Left ventricle myocardium inferior (tissue), 1 donor: ENCODE measurements at regions not wholly inside any gene's neighbourhood (a gene's known extent, or its start where the extent isn't known, plus 50 kb on each side); places are given as distances from the start of the nearest gene placed in this dataset.

Experiments
- DNase-seq: peaks from one replicate; pipeline ENCODE4 v3.0.0-alpha.2; 2020
- H3K27ac ChIP-seq: fragments of 200-600 bp; replicated peaks from 2 replicates; pipeline ENCODE4 v1.8.0; 2021
- H3K27me3 ChIP-seq: fragments of 200-600 bp; 2 replicates; pipeline ENCODE4 v1.8.0; 2021; ENCODE audit warnings: low read depth
- H3K36me3 ChIP-seq: fragments of 200-600 bp; 2 replicates; pipeline ENCODE4 v1.8.0; 2021
- H3K4me1 ChIP-seq: fragments of 200-600 bp; 2 replicates; pipeline ENCODE4 v1.8.0; 2021
- H3K4me3 ChIP-seq: fragments of 200-600 bp; 2 replicates; pipeline ENCODE4 v1.8.0; 2021; ENCODE audit warnings: mild to moderate bottlenecking, moderate library complexity
- H3K9me3 ChIP-seq: fragments of 200-600 bp; replicated peaks from 2 replicates; pipeline ENCODE4 v1.8.0; 2021
- CTCF ChIP-seq: fragments of 200-600 bp; IDR thresholded peaks from 2 replicates; pipeline ENCODE4 v1.8.0; 2021; ENCODE audit warnings: antibody characterized with exemption, mild to moderate bottlenecking, borderline replicate concordance
- intact Hi-C: fragments of 100-400 bp; cut with micrococcal nuclease; formaldehyde crosslinking; loops from one replicate; pipeline ENCODE4 v1.11.0; 2022
- donor health status: DM: no; HTN: yes; CAD: no; lungs with severe emphysema.

GRCh38 chr12:11555743-11556625 is 93.5 kb upstream of the ETV6 start:
- no peak for DNase-seq
- no peak for TF ChIP-seq CTCF
- Histone ChIP-seq H3K4me1 (peaks cover 9% of the 10 kb centered on the region), H3K27me3 (peaks cover 17% of the 10 kb centered on the region), H3K4me3 (peak overlapping the region; percentile 38), H3K27ac (no peak overlapping the region), H3K9me3 (no peaks in the 10 kb centered on the region), H3K36me3 (no peaks in the 10 kb centered on the region)
- intact Hi-C loops: no loop called here

- Histone ChIP-seq H3K4me3 (peak overlapping the region; percentile 38), H3K4me1 (peaks cover 9% of the 10 kb centered on the region), H3K9me3 (no peaks in the 10 kb centered on the region), H3K27me3 (peaks cover 17% of the 10 kb centered on the region), H3K36me3 (no peaks in the 10 kb centered on the region), H3K27ac (no peak overlapping the region)
- intact Hi-C loops: no loop called here
- DNase-seq: no peak
- TF ChIP-seq CTCF: no peak
These were observed 92.8 kb upstream of the ETV6 start for GRCh38 chr12:11556682-11557081.

GRCh38 chr12:11559626-11560340 is 89.7 kb upstream of the ETV6 start:
- TF ChIP-seq CTCF: no peak
- H3K36me3 ChIP-seq: no peaks in the 10 kb centered on the region
- no peak for DNase-seq
- no peak overlapping the region for H3K4me3 ChIP-seq
- no peaks in the 10 kb centered on the region for H3K9me3 ChIP-seq
- H3K27me3 ChIP-seq: peaks cover 14% of the 10 kb centered on the region
- peaks cover 9% of the 10 kb centered on the region for H3K4me1 ChIP-seq
- intact Hi-C loops: no loop called here
- no peak overlapping the region for H3K27ac ChIP-seq

GRCh38 chr12:11561411-11561810 is 88.1 kb upstream of the ETV6 start:
- intact Hi-C loops: no loop called here
- Histone ChIP-seq H3K4me1 (peaks cover 5% of the 10 kb centered on the region), H3K36me3 (no peaks in the 10 kb centered on the region), H3K9me3 (no peaks in the 10 kb centered on the region), H3K27me3 (peaks cover 5% of the 10 kb centered on the region), H3K4me3 (no peak overlapping the region), H3K27ac (no peak overlapping the region)
- TF ChIP-seq CTCF: no peak
- no peak for DNase-seq

- H3K27ac ChIP-seq: no peak overlapping the region
- H3K36me3 ChIP-seq: no peaks in the 10 kb centered on the region
- H3K4me3 ChIP-seq: no peak overlapping the region
- no peak for DNase-seq
- H3K27me3 ChIP-seq: no peaks in the 10 kb centered on the region
- no peaks in the 10 kb centered on the region for H3K4me1 ChIP-seq
- H3K9me3 ChIP-seq: no peaks in the 10 kb centered on the region
- intact Hi-C loops: no loop called here
- no peak for TF ChIP-seq CTCF
These were observed 85.4 kb upstream of the ETV6 start for GRCh38 chr12:11563785-11564739.
